Effector memory CD4-positive, alpha-beta T cell (primary cell): ENCODE measurements at regions not wholly inside any gene's neighbourhood (a gene's known extent, or its start where the extent isn't known, plus 50 kb on each side); places are given as distances from the start of the nearest gene placed in this dataset.
"Not testable (repeated sequence)": the region's sequence is repeated elsewhere in the genome, so short reads cannot be mapped to it uniquely, and the experiment has no call there.

Experiments
- DNase-seq, 3 donors: peaks; one replicate each; pipeline ENCODE4 v3.0.0-alpha.2; 2020
- H3K27ac ChIP-seq: 2 replicates; pipeline ENCODE4 v1.7.0; 2013; ENCODE audit warnings: mild to moderate bottlenecking, low read length, moderate library complexity; ENCODE audit not compliant: insufficient read depth, poor library complexity, severe bottlenecking
- H3K27me3 ChIP-seq: replicated peaks from 2 replicates; pipeline ENCODE4 v1.7.0; 2013; ENCODE audit warnings: mild to moderate bottlenecking, low read length; ENCODE audit not compliant: insufficient read depth, control insufficient read depth, poor library complexity, severe bottlenecking
- H3K36me3 ChIP-seq: 2 replicates; pipeline ENCODE4 v1.7.0; 2013; ENCODE audit warnings: mild to moderate bottlenecking, low read length, moderate library complexity; ENCODE audit not compliant: control insufficient read depth, insufficient read depth
- H3K4me1 ChIP-seq: 2 replicates; pipeline ENCODE4 v1.7.0; 2013; ENCODE audit warnings: low read length, mild to moderate bottlenecking; ENCODE audit not compliant: control insufficient read depth, insufficient read depth, poor library complexity, severe bottlenecking
- H3K4me3 ChIP-seq: 2 replicates; pipeline ENCODE4 v1.7.0; 2013; ENCODE audit warnings: low read length, low read depth, mild to moderate bottlenecking; ENCODE audit not compliant: insufficient read depth, poor library complexity, severe bottlenecking
- H3K9me3 ChIP-seq: 2 replicates; pipeline ENCODE4 v1.7.0; 2013; ENCODE audit warnings: mild to moderate bottlenecking, low read length, moderate library complexity; ENCODE audit not compliant: control insufficient read depth

DNA sequence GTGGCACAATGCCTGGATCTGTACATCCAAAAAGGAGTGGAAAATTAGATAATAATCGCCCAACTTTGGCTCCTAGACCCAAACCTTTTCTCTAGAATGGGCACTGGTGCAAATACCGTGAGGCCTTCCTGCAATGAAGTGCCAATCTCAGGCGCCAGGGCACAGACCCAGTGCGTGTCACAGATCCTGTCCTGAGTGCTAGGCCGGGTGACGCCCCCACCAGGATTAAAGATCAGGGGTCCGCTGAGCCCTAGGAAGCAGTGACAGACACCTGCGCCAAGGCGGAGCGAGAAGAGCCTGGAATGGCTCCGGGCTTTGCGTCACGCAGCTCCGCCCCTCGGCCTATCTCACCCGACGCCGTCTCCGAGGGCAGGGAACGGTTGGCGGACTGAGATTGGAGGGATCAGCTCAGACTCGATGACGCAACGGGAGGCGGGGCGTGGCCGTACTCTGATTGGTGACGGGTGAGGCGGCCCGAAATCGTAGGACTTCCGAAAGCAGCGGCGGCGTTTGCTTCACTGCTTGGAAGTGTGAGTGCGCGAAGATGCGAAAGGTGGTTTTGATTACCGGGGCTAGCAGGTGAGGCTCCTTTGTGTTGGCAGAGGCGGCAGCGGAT, 261.9 kb downstream of the ZNF37A start:
- Histone ChIP-seq H3K27ac (peak overlapping the region; percentile 72), H3K4me3 (peak overlapping the region; percentile 54)
- peak; percentile 71 to 77 (median 77) for DNase-seq
- not testable (repeated sequence) for H3K36me3 ChIP-seq, H3K9me3 ChIP-seq, H3K27me3 ChIP-seq, H3K4me1 ChIP-seq

DNA sequence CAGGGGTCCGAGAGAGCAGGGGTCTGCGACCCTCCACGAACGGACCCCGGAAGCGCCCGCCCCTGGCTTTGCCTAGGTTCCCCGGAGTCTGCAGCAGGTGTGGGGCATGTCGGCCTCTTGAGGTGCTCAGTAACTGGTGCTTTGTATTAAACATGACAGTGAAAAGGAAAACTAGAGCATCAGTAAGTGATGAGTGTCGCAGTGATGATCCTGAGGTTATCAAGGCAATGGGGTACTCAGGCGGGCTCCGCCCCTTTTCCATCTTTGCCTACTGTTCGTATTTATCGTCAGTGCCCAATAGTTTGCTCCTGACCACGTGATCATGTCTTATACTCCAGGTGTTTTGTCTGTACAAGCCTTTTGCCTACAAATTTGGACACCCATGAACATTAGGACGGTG, 262.4 kb downstream of the ZNF37A start:
- DNase-seq, result peak in 1 of 3 donors; percentile 5
- H3K9me3 ChIP-seq, H3K27me3 ChIP-seq, H3K36me3 ChIP-seq, H3K4me1 ChIP-seq: not testable (repeated sequence)
- peak overlapping the region; percentile 60 for H3K27ac ChIP-seq
- H3K4me3 ChIP-seq, result peak overlapping the region; percentile 54

DNA sequence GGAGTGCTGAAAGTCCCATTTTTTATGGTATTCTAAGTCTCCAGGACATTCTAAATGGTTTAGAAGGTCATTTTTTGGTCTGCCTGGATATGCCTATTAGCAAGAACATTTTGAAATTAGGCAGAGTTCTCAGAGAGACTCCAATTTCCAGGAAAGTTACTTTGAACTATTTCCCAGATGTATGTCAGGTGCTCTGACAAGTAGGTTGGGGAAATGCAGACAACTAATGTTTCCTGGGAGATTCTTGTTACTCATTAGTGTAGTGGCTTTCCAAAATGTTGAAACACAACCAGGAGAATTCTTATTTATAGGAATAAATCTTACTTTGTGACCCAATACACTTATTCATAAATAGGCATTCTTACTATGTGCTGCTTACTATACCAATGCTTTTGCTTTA, 268.4 kb downstream of the ZNF37A start:
- H3K27me3 ChIP-seq, H3K4me1 ChIP-seq, H3K27ac ChIP-seq, H3K9me3 ChIP-seq, H3K36me3 ChIP-seq, H3K4me3 ChIP-seq, DNase-seq: not testable (repeated sequence)

DNA sequence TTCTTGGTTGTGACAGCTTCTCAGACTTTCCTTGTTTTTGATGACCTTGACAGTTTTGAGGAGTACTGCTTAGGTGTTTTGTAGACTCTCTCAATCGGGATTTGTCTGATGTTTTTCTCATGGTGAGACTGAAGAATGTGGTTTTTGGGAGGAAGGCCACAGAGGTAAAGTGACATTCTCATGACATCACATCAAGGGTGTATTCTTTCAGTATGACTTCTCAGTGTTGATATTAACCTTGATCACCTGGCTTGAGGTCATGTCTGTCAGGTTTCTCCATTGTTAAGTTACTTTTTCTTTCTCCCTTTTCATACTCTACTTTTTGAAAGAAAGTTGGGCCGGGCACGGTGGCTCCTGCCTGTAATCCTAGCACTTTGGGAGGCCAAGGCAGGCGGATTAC, 269.9 kb downstream of the ZNF37A start:
- DNase-seq, H3K27me3 ChIP-seq: not testable (repeated sequence)

DNA sequence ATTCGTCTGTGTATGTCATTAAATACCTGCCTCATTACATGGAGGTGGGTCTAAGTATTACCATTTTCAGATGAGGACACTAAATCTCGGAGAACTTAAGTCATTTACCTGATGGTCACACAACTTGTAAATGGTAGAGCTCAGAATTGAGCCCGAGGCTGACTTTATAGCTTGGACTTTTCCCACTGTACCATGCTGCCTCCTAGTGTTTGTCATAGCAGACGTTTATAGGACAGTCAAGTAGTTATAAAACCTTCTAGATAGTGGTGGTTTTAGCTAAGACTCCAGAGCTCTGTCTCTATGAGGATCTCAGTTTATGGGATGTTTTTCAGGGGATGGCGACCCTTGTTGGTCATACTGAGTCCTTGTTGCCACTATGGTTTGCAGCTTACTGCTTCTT, 271.8 kb downstream of the ZNF37A start:
- peaks cover 11% of the 10 kb centered on the region for H3K36me3 ChIP-seq
- not testable (repeated sequence) for H3K4me1 ChIP-seq, H3K4me3 ChIP-seq, H3K27ac ChIP-seq, DNase-seq, H3K27me3 ChIP-seq, H3K9me3 ChIP-seq

More for the DNA sequence above, 269.9 kb downstream of the ZNF37A start:
- H3K9me3 ChIP-seq, H3K4me3 ChIP-seq, H3K27ac ChIP-seq, H3K4me1 ChIP-seq: not testable (repeated sequence)
- H3K36me3 ChIP-seq, result peaks cover 11% of the 10 kb centered on the region

DNA sequence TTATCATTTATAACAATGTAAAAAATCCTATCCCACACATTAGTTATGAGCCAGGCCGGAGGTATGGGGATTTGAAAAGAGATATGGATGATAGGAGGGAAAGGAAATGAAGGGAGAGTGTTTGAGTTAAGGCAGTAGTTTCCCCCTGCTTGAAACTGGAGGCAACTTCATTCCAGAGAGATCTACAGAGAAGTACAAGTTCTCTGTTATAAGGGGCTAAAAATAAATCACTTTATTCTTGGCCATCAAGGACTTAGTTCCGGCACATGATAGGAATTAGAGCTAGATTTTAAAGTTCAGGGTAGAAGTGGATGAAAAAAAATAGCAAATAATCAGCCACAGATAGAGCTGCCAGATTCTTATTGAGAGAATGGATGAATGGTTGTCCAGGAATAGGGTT, 289.7 kb downstream of the ZNF37A start:
- H3K4me1 ChIP-seq, H3K9me3 ChIP-seq, DNase-seq: not testable (repeated sequence)

DNA sequence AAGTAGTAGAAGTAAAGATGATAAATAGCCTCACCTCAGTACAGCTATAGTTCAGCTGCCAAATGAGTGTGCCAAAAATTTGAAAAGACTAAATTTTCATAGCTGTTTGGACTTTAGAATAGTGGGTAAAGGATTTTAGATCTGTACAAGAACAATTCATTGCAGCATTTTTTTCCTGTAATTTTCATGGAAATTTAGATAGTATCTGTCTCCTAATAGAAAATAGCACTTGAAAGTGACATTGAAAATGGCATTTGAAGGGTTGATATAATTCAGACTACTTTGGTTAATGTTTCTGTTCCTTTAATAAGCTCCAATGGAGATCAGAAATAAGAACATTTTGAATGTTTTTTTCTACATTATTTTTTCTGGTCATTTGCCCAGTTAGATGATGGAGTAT, 292.7 kb downstream of the ZNF37A start:
- H3K4me3 ChIP-seq, DNase-seq, H3K27me3 ChIP-seq, H3K9me3 ChIP-seq, H3K36me3 ChIP-seq, H3K27ac ChIP-seq, H3K4me1 ChIP-seq: not testable (repeated sequence)

More for the DNA sequence above, 289.7 kb downstream of the ZNF37A start:
- not testable (repeated sequence) for H3K4me3 ChIP-seq, H3K27me3 ChIP-seq, H3K27ac ChIP-seq, H3K36me3 ChIP-seq

DNA sequence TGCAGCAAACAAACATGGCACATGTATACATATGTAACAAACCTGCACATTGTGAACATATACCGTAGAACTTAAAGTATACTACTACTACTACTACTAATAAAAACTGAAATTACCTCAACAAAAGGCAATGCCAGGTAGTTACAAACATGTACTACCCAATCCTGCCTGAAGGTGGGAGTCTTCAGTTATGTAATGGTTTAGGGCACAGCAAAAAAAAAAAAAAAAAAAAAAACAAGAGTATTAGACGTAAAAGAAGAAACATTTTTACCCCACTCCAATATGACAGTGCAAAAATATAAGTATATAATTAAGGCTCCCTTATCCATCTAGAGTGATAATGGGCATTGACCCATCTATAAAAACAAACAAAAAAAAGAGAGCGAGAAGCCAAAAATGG, 296.6 kb downstream of the ZNF37A start:
- not testable (repeated sequence) for H3K36me3 ChIP-seq, H3K4me1 ChIP-seq, H3K27me3 ChIP-seq, H3K9me3 ChIP-seq, H3K27ac ChIP-seq, H3K4me3 ChIP-seq
- peak in 1 of 3 donors; percentile 36 for DNase-seq

DNA sequence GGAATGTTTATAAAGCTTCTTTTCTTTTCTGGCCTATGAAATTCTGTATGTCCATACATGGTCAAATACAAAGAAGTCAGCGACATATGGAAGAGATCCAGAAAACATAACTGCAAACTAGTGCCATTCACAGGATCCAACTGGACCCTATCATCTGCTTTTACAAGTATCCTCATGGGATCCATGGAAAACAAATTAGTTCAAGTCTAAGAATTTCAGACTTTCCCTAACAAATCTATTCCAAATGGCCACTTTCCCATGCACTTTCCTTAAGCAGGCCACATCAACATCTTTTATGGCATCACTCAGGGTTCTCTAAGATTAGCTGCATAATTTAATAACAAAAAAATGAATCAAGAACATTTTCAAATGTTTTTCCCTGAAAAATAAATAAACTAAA, 301.3 kb downstream of the ZNF37A start:
- not testable (repeated sequence) for H3K4me3 ChIP-seq, H3K9me3 ChIP-seq, DNase-seq, H3K27ac ChIP-seq, H3K36me3 ChIP-seq, H3K4me1 ChIP-seq, H3K27me3 ChIP-seq

DNA sequence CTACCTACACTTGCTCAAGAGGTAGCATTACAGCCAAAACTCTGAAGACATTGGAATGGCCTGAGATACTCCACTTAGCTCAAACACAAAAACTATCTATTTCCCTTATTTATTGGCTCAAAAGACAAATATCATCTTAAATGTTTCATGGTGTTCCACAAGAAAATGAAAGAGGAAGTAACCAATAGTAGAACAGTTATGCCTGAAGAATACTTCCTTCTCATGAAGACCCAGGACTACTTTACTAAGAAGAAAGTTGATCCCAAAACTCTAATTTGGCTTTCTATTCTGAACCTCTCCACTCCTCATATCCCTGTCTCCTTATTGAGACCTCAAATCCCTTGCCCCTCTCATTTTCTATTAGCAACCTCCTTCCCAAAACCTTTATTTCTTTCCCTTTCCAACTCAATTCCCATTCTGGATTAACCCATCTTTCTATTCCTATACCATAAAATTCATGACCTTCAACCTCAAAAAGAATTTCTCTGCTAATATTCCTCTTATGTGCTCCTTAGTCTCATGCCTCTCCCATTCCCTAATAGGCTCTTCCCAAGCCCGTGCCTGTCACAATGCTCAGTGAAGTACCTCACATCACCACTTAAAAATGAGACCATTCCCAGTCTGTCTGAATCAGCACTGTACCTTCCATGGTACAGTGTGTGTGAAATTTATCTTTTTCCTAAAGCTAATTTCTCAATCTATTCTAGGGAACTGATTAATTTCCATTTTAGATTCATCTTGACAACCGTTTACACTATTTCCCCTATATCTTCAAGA, 302.2 kb downstream of the ZNF37A start:
- not testable (repeated sequence) for H3K27me3 ChIP-seq, H3K4me1 ChIP-seq, H3K27ac ChIP-seq, DNase-seq, H3K36me3 ChIP-seq, H3K4me3 ChIP-seq, H3K9me3 ChIP-seq
